ENCODE measurements at regions not wholly inside any gene's neighbourhood (a gene's known extent, or its start where the extent isn't known, plus 50 kb on each side); places are given as distances from the start of the nearest gene placed in this dataset.
A peak's percentile ranks its signal among the peaks of the same experiment; 100 is the strongest.

DNA sequence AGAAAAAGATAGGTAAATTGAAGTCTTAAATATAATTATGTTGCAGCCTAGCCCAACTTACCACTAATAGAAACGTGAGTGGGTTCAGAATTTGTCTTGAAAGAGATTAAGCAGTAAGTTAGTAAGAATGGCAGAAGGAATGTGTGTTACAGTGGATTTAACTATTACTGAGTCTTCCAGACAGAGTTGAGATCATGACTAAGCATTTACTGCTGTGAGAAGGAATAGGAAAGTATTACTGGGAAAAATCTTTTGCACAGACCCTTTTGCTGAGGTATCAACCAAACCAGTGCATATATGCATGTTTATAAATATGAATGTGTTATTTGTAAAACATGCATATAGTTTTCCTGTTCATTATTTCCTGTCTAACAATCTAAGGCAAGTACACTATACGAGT is 112.8 kb upstream of the EFNA5 start:
- in situ Hi-C loops (cut with HindIII; ENCODE audit: low sequenced_read_pairs) = no loop called here
- no peak for TF ChIP-seq CTCF (IDR thresholded peaks at IDR 0.05; ENCODE audit: low read depth, low read length)
- DNase-seq (ENCODE audit: low read depth, low spot score) = peak; percentile 37
- no peak overlapping the region for H3K4me3 ChIP-seq (ENCODE audit: low read depth, low read length)

DNA sequence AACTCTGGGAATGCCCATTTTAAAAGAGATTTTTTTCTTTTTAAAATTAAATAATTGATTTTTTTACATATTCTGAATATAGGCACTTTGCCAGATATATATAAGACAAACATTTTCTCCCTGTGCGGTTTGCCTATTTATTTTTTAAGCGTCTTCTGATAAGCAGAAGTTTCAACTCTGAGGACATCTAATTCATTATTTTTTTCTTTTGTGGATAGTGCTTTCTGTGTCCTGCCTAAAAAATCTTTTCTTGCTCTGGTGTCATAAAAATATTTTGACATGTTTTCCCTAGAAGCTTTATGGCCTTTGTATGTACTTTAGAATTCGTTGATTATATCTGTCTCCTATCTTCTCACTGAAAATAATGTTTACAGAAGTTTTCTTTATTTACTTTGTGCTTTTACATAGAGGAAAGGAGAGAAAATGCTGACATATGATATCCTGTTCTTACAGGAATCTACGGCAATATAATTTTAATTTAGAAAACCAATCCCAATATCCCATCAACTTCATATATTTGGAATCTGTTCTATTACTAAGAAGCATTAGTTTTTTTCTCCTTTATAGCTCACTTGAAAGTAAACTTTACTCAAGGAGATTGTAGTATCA is 111.9 kb upstream of the EFNA5 start:
- in situ Hi-C loops (cut with HindIII; ENCODE audit: low sequenced_read_pairs) = no loop called here
- no peak for DNase-seq (ENCODE audit: low read depth, low spot score)
- no peak overlapping the region for H3K4me3 ChIP-seq (ENCODE audit: low read depth, low read length)
- TF ChIP-seq CTCF (IDR thresholded peaks at IDR 0.05; ENCODE audit: low read depth, low read length) = no peak

GRCh38 chr5:107781451-107781850 is 110.7 kb upstream of the EFNA5 start:
- no peak for TF ChIP-seq CTCF (IDR thresholded peaks at IDR 0.05; ENCODE audit: low read depth, low read length)
- peak; percentile 73 for DNase-seq (ENCODE audit: low read depth, low spot score)
- in situ Hi-C loops (cut with HindIII; ENCODE audit: low sequenced_read_pairs) = no loop called here
- H3K4me3 ChIP-seq (ENCODE audit: low read depth, low read length) = no peak overlapping the region

- no peak overlapping the region for H3K4me3 ChIP-seq (ENCODE audit: low read depth, low read length)
- no peak for DNase-seq (ENCODE audit: low read depth, low spot score)
- TF ChIP-seq CTCF (IDR thresholded peaks at IDR 0.05; ENCODE audit: low read depth, low read length) = no peak
- in situ Hi-C loops (cut with HindIII; ENCODE audit: low sequenced_read_pairs) = no loop called here
Observed at GRCh38 chr5:107779437-107779836, 108.7 kb upstream of the EFNA5 start.

DNA sequence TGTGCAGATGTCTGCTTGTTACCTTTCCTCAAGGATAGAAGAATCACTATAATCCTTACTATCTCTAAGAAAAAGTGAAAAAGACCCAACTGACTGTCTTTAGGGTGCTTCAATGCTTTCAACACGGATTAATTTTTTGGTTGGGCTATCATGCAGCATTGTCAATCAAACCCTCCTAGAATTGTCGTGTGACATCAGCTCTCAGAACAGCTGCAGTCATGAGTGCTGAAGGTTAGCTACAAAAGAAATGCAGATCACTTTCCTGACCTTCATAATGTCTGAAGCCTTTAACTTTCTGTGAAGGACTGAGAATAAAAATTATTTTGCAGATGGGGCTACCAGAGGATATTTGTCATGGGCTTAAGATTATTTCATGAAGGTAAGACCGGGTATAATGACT is 107.9 kb upstream of the EFNA5 start:
- no peak for DNase-seq (ENCODE audit: low read depth, low spot score)
- no peak for TF ChIP-seq CTCF (IDR thresholded peaks at IDR 0.05; ENCODE audit: low read depth, low read length)
- in situ Hi-C loops (cut with HindIII; ENCODE audit: low sequenced_read_pairs) = no loop called here
- H3K4me3 ChIP-seq (ENCODE audit: low read depth, low read length) = no peak overlapping the region

DNA sequence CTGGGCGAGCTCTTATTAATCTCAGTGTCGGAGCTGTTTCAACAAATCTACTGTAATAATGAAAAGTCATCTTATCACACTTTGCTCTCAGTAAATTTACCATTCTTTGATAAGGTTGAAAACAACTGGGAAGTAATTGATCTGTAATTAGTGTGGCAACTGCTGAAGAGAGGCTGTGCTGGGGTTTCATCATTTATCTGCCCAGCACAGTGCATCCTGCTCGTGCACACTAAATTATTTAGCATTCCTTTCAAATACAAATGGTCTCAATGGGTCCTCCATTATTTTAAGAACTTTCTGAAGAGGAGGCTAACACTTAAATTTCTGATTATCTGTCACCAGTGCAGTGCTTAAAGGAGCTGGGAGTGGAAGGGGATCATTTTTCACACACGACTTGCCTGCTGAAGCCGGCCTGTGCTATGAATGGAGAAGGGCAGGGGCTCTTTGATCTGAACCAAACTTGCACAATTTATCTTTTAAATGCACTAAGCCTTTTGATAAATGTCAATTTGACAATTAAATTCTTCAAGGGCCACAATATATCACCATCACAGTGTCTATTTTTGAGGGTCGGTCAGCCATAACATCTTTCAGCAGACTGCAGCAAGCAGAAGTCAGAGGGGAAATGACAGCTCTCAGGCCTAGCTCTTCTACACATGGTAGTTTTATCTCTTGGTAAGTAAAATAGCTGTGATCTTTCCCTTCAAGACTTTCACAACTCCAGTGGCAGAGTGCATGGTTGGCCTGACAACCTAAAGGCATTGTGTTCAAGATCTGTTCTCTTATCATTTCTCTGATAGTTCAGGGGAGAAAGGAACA is 106.4 kb upstream of the EFNA5 start:
- in situ Hi-C loops (cut with HindIII; ENCODE audit: low sequenced_read_pairs) = no loop called here
- TF ChIP-seq CTCF (IDR thresholded peaks at IDR 0.05; ENCODE audit: low read depth, low read length) = no peak

More for the DNA sequence above, 106.4 kb upstream of the EFNA5 start:
- no peak for DNase-seq (ENCODE audit: low read depth, low spot score)
- H3K4me3 ChIP-seq (ENCODE audit: low read depth, low read length) = no peak overlapping the region
